GM19238 (cell line): ENCODE measurements at regions not wholly inside any gene's neighbourhood (a gene's known extent, or its start where the extent isn't known, plus 50 kb on each side); places are given as distances from the start of the nearest gene placed in this dataset.

Experiments used
- DNase-seq: peaks from one replicate; pipeline ENCODE4 v3.0.0; 2011; ENCODE audit warnings: low spot score; ENCODE audit not compliant: insufficient read length

- DNase-seq = no peak
These were observed 665.5 kb downstream of the NTRK3 start for GRCh38 chr15:87591042-87591441.

- DNase-seq = no peak
These were observed 667.4 kb downstream of the NTRK3 start for GRCh38 chr15:87589134-87589533.

GRCh38 chr15:87582169-87582568, 674.4 kb downstream of the NTRK3 start:
- DNase-seq = no peak

- DNase-seq = no peak
These were observed 677.0 kb downstream of the NTRK3 start for GRCh38 chr15:87579537-87579936.

- DNase-seq = no peak
These were observed 677.8 kb downstream of the NTRK3 start for GRCh38 chr15:87578776-87579175.

GRCh38 chr15:87577336-87577735, 679.2 kb downstream of the NTRK3 start:
- DNase-seq = no peak

GRCh38 chr15:87576486-87577176, 679.9 kb downstream of the NTRK3 start:
- DNase-seq = no peak

- no peak for DNase-seq
These were observed 680.6 kb downstream of the NTRK3 start for GRCh38 chr15:87575896-87576473.

GRCh38 chr15:87573534-87573933, 683.0 kb downstream of the NTRK3 start:
- DNase-seq = no peak

- DNase-seq = no peak
These were observed 683.5 kb downstream of the NTRK3 start for GRCh38 chr15:87573039-87573438.

GRCh38 chr15:87572381-87572910, 684.1 kb downstream of the NTRK3 start:
- DNase-seq = no peak

- no peak for DNase-seq
These were observed 686.3 kb downstream of the NTRK3 start for GRCh38 chr15:87570206-87570605.

- no peak for DNase-seq
These were observed 687.0 kb downstream of the NTRK3 start for GRCh38 chr15:87569581-87569980.

GRCh38 chr15:87567406-87568030, 689.0 kb downstream of the NTRK3 start:
- DNase-seq = no peak

GRCh38 chr15:87566236-87566635, 690.3 kb downstream of the NTRK3 start:
- no peak for DNase-seq

- no peak for DNase-seq
These were observed 691.9 kb downstream of the NTRK3 start for GRCh38 chr15:87564681-87565080.

- no peak for DNase-seq
These were observed 692.7 kb downstream of the NTRK3 start for GRCh38 chr15:87563869-87564268.

- no peak for DNase-seq
These were observed 694.3 kb downstream of the NTRK3 start for GRCh38 chr15:87562203-87562602.

GRCh38 chr15:87561641-87562040, 694.9 kb downstream of the NTRK3 start:
- DNase-seq = no peak

- DNase-seq = no peak
These were observed 698.7 kb downstream of the NTRK3 start for GRCh38 chr15:87557881-87558280.

- DNase-seq = no peak
These were observed 699.7 kb downstream of the NTRK3 start for GRCh38 chr15:87556886-87557285.

GRCh38 chr15:87549860-87550259, 706.7 kb downstream of the NTRK3 start:
- no peak for DNase-seq

GRCh38 chr15:87549296-87549695, 707.2 kb downstream of the NTRK3 start:
- no peak for DNase-seq
